HG02763 (cell line): ENCODE measurements at regions not wholly inside any gene's neighbourhood (a gene's known extent, or its start where the extent isn't known, plus 50 kb on each side); places are given as distances from the start of the nearest gene placed in this dataset.
"Not testable (repeated sequence)": the region's sequence is repeated elsewhere in the genome, so short reads cannot be mapped to it uniquely, and the experiment has no call there.

Experiments used
- ATAC-seq: cut with Tn5 transposase; IDR thresholded peaks from one replicate; pipeline ENCODE4 v1.9.1; 2021; ENCODE audit warnings: mild to moderate bottlenecking, moderate library complexity; ENCODE audit not compliant: unreplicated experiment

GRCh38 chr2:103361712-103362111 is 599.9 kb downstream of the TMEM182 start:
- ATAC-seq: no peak

GRCh38 chr2:103363639-103364038 is 601.8 kb downstream of the TMEM182 start:
- ATAC-seq: no peak

- no peak for ATAC-seq
These were observed 602.3 kb downstream of the TMEM182 start for GRCh38 chr2:103364177-103364576.

- ATAC-seq: no peak
These were observed 603.2 kb downstream of the TMEM182 start for GRCh38 chr2:103365071-103365470.

GRCh38 chr2:103367877-103368276 is 606.0 kb downstream of the TMEM182 start:
- no peak for ATAC-seq

- no peak for ATAC-seq
These were observed 621.7 kb downstream of the TMEM182 start for GRCh38 chr2:103383541-103383940.

- no peak for ATAC-seq
These were observed 625.0 kb downstream of the TMEM182 start for GRCh38 chr2:103386872-103387271.

- ATAC-seq: no peak
These were observed 626.1 kb downstream of the TMEM182 start for GRCh38 chr2:103387888-103388287.

GRCh38 chr2:103396152-103396551 is 634.3 kb downstream of the TMEM182 start:
- no peak for ATAC-seq

GRCh38 chr2:103401621-103402020 is 639.8 kb downstream of the TMEM182 start:
- ATAC-seq: no peak

GRCh38 chr2:103402336-103402735 is 640.5 kb downstream of the TMEM182 start:
- no peak for ATAC-seq

GRCh38 chr2:103402944-103403343 is 641.1 kb downstream of the TMEM182 start:
- no peak for ATAC-seq

- not testable (repeated sequence) for ATAC-seq
These were observed 641.6 kb downstream of the TMEM182 start for GRCh38 chr2:103403388-103403787.

- ATAC-seq: no peak
These were observed 648.4 kb downstream of the TMEM182 start for GRCh38 chr2:103410221-103410620.

- no peak for ATAC-seq
These were observed 657.7 kb downstream of the TMEM182 start for GRCh38 chr2:103419506-103419905.

- no peak for ATAC-seq
These were observed 661.3 kb downstream of the TMEM182 start for GRCh38 chr2:103423100-103423499.

GRCh38 chr2:103427567-103427966 is 665.7 kb downstream of the TMEM182 start:
- ATAC-seq: no peak

- ATAC-seq: no peak
These were observed 668.4 kb downstream of the TMEM182 start for GRCh38 chr2:103430191-103430590.

GRCh38 chr2:103435010-103435409 is 673.2 kb downstream of the TMEM182 start:
- no peak for ATAC-seq

GRCh38 chr2:103437161-103437560 is 675.3 kb downstream of the TMEM182 start:
- ATAC-seq: no peak

GRCh38 chr2:103445347-103445746 is 683.5 kb downstream of the TMEM182 start:
- no peak for ATAC-seq

GRCh38 chr2:103448495-103448894 is 686.7 kb downstream of the TMEM182 start:
- ATAC-seq: no peak

- no peak for ATAC-seq
These were observed 689.5 kb downstream of the TMEM182 start for GRCh38 chr2:103451283-103451682.

GRCh38 chr2:103459283-103459682 is 697.5 kb downstream of the TMEM182 start:
- no peak for ATAC-seq
